ENCODE measurements at regions not wholly inside any gene's neighbourhood (a gene's known extent, or its start where the extent isn't known, plus 50 kb on each side); places are given as distances from the start of the nearest gene placed in this dataset.

- BruUV-seq (replicated peaks) = no TSS peak
- POLR2A ChIA-PET = no interaction called here
Observed at GRCh38 chr4:96509039-96509741, 669.3 kb downstream of the PDHA2 start.

GRCh38 chr4:96519291-96519690 is 679.4 kb downstream of the PDHA2 start:
- H3K4me1 ChIP-seq (ENCODE audit: control insufficient read depth, insufficient read depth, low read length) = no peaks in the 10 kb centered on the region
- no peak for DNase-seq (ENCODE audit: low read depth, low spot score)
- no peak for ATAC-seq
- ChIA-PET CTCF (no interaction called here), POLR2A (no interaction called here)
- no peak overlapping the region for H3K27ac ChIP-seq (ENCODE audit: low read length)
- no peaks in the 10 kb centered on the region for H3K9me3 ChIP-seq (ENCODE audit: control insufficient read depth, insufficient read depth, low read depth, low read length)
- H3K36me3 ChIP-seq (ENCODE audit: control insufficient read depth, insufficient read depth, low read length) = no peaks in the 10 kb centered on the region
- no TSS peak for BruUV-seq (replicated peaks)
- in situ Hi-C loops (cut with HindIII; ENCODE audit: low pct_unique_long_range_greater_than_20kb, low sequenced_read_pairs) = no loop called here
- intact Hi-C loops (cut with micrococcal nuclease; ENCODE audit: unreplicated experiment) = no loop called here
- no peak overlapping the region for H3K4me3 ChIP-seq (ENCODE audit: low read depth in 2 of 2, low read length in 2 of 2)
- H3K27me3 ChIP-seq (ENCODE audit: control insufficient read depth, insufficient read depth, low read length) = no peaks in the 10 kb centered on the region
- TF ChIP-seq SIN3A (IDR thresholded peaks at IDR 0.05; ENCODE audit: borderline replicate concordance, insufficient read depth, low read depth, low read length) = no peak
- no peak for TF ChIP-seq POLR2AphosphoS5 (IDR thresholded peaks at IDR 0.05; ENCODE audit: low read depth, low read length)
- no peak for TF ChIP-seq REST (IDR thresholded peaks at IDR 0.05; ENCODE audit: insufficient read depth in 1 of 2, low read depth in 2 of 2, low read length in 1 of 2)
- TF ChIP-seq TCF7L2 (IDR thresholded peaks at IDR 0.05; ENCODE audit: low read depth, low read length) = no peak
- no peak for TF ChIP-seq CTCF (IDR thresholded peaks at IDR 0.05)

More at GRCh38 chr4:96509039-96509741, 669.3 kb downstream of the PDHA2 start:
- Histone ChIP-seq H3K4me3 (ENCODE audit: low read depth in 2 of 2, low read length in 2 of 2) (no peak overlapping the region), H3K36me3 (ENCODE audit: control insufficient read depth, insufficient read depth, low read length) (no peaks in the 10 kb centered on the region), H3K4me1 (ENCODE audit: control insufficient read depth, insufficient read depth, low read length) (no peaks in the 10 kb centered on the region), H3K27me3 (ENCODE audit: control insufficient read depth, insufficient read depth, low read length) (no peaks in the 10 kb centered on the region), H3K27ac (ENCODE audit: low read length) (no peak overlapping the region), H3K9me3 (ENCODE audit: control insufficient read depth, insufficient read depth, low read depth, low read length) (no peaks in the 10 kb centered on the region)
- in situ Hi-C loops (cut with HindIII; ENCODE audit: low pct_unique_long_range_greater_than_20kb, low sequenced_read_pairs) (no loop called here), intact Hi-C loops (cut with micrococcal nuclease; ENCODE audit: unreplicated experiment) (no loop called here)
- no peak for DNase-seq (ENCODE audit: low read depth, low spot score)
- TF ChIP-seq REST (IDR thresholded peaks at IDR 0.05; ENCODE audit: insufficient read depth in 1 of 2, low read depth in 2 of 2, low read length in 1 of 2) = no peak
- TF ChIP-seq SIN3A (IDR thresholded peaks at IDR 0.05; ENCODE audit: borderline replicate concordance, insufficient read depth, low read depth, low read length) = no peak
- TF ChIP-seq POLR2AphosphoS5 (IDR thresholded peaks at IDR 0.05; ENCODE audit: low read depth, low read length) = no peak
- CTCF ChIA-PET = no interaction called here
- ATAC-seq = no peak

Measured in Panc1 (cell line).